Activated B cell treated with CpG ODN at 0.5 μM for 24 hours (primary cell): ENCODE measurements at regions not wholly inside any gene's neighbourhood (a gene's known extent, or its start where the extent isn't known, plus 50 kb on each side); places are given as distances from the start of the nearest gene placed in this dataset.

Experiments
- ATAC-seq: fragments of 200-7000 bp; cut with Tn5 transposase; one replicate; pipeline ENCODE4 v1.10.0; 2021; ENCODE audit warnings: low read depth, mild to moderate bottlenecking, moderate library complexity
- CTCF ChIA-PET: fragments of 350-600 bp; sonication (Branson Sonifier 250); formaldehyde crosslinking; loops from one replicate; lab custom pipeline; 2021; ENCODE audit warnings: antibody characterized with exemption; lab: Charles Lee
- POLR2A ChIA-PET: fragments of 350-600 bp; sonication (Branson Sonifier 250); formaldehyde crosslinking; loops from one replicate; lab custom pipeline; 2021; ENCODE audit warnings: antibody characterized with exemption; lab: Charles Lee
- DNase-seq: peaks from one replicate; pipeline ENCODE4 v3.0.0; 2022
- H3K27ac Mint-ChIP-seq: one replicate; pipeline ENCODE4 v1.8.0; 2020; ENCODE audit warnings: mixed read lengths
- H3K27me3 Mint-ChIP-seq: one replicate; pipeline ENCODE4 v1.8.0; 2021; ENCODE audit warnings: mixed read lengths
- H3K36me3 Mint-ChIP-seq: one replicate; pipeline ENCODE4 v1.8.0; 2021; ENCODE audit warnings: low read depth, mixed read lengths
- H3K4me1 Mint-ChIP-seq: one replicate; pipeline ENCODE4 v1.8.0; 2021; ENCODE audit warnings: mixed read lengths
- H3K4me3 Mint-ChIP-seq: one replicate; pipeline ENCODE4 v1.8.0; 2020; ENCODE audit warnings: mild to moderate bottlenecking, mixed read lengths
- H3K9me3 Mint-ChIP-seq: one replicate; pipeline ENCODE4 v1.8.0; 2020; ENCODE audit warnings: mixed read lengths
- CTCF ChIP-seq: fragments of 200-600 bp; IDR thresholded peaks from one replicate; pipeline ENCODE4 v1.8.0; 2022; ENCODE audit warnings: antibody characterized with exemption, mild to moderate bottlenecking
- intact Hi-C: fragments of 100-400 bp; cut with micrococcal nuclease; formaldehyde crosslinking; loops from one replicate; pipeline ENCODE4 v1.15.1; 2024

- POLR2A ChIA-PET = interaction anchor here (1.0 kb wide), 1 partner anchor 155 kb away, joined by 3 read pairs; no protein-coding TSS in a partner anchor
Observed at GRCh38 chr14:22071006-22071405, 397.4 kb upstream of the OR4E1 start.

DNA sequence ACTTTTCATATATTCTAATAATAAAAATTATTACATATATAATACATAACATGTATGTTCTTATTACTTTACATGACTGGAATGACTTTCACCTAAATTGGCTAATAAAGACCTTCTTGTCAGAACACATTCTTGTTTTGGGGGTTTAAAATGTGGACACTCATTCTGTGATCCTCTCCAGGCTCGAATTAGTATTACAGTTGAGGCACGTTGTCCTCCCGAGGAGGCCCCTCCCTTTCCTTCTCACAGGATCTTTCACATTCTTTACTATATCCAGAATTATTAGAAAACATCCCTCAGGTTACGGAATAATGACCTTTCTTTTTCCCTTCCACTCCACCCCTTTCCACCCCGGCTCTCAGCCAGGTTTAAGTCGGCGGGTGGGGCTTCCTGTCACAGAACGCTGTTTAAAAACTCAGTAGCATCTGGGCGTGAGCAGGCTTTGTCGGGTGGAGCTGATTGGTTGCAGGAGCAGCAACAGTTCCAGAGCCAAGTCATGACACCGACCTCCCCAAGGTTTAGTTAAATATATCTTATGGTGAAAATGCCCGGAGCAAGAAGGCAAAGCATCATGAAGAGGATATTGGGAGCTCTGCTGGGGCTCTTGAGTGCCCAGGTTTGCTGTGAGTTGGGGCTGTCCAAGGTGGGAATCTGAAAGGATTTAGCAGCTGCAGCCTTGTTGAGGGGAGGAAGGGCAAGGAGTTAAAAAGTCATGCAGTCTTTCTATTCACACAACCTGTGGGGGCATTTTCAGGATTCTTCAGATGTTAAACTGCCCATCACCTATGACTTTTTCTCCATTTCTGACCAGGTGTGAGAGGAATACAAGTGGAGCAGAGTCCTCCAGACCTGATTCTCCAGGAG is 396.7 kb upstream of the OR4E1 start:
- ATAC-seq = peak; percentile 26
- Mint-ChIP-seq H3K4me1 (peaks cover 23% of the 10 kb centered on the region), H3K4me3 (peak overlapping the region; percentile 55), H3K9me3 (no peaks in the 10 kb centered on the region), H3K27me3 (peaks cover 52% of the 10 kb centered on the region), H3K27ac (no peak overlapping the region), H3K36me3 (no peaks in the 10 kb centered on the region)
- DNase-seq = peak; percentile 16
- no peak for TF ChIP-seq CTCF
- intact Hi-C loops = loop anchor here (1.0 to 10.0 kb wide), 2 partner anchors 23 to 766 kb away; no protein-coding TSS in a partner anchor
- CTCF ChIA-PET = interaction anchor here (1.0 kb wide), 1 partner anchor 152 kb away, joined by 3 read pairs; no protein-coding TSS in a partner anchor
- POLR2A ChIA-PET = interaction anchor here (1.0 kb wide), 1 partner anchor 156 kb away, joined by 3 read pairs; no protein-coding TSS in a partner anchor

More at GRCh38 chr14:22071006-22071405, 397.4 kb upstream of the OR4E1 start:
- CTCF ChIA-PET = interaction anchor here (0.9 to 1.0 kb wide), 2 partner anchors 15 to 153 kb away, joined by 3 to 4 read pairs; no protein-coding TSS in a partner anchor
- H3K4me1 Mint-ChIP-seq = peaks cover 22% of the 10 kb centered on the region
- no peaks in the 10 kb centered on the region for H3K36me3 Mint-ChIP-seq
- H3K4me3 Mint-ChIP-seq = peak overlapping the region; percentile 55
- DNase-seq = peak; percentile 46
- H3K27me3 Mint-ChIP-seq = peaks cover 49% of the 10 kb centered on the region
- peak overlapping the region; percentile 38 for H3K27ac Mint-ChIP-seq
- no peaks in the 10 kb centered on the region for H3K9me3 Mint-ChIP-seq
- TF ChIP-seq CTCF = no peak
- peak; percentile 95 for ATAC-seq
- intact Hi-C loops = loop anchor here (10.0 kb wide), 1 partner anchor 766 kb away; no protein-coding TSS in a partner anchor

- POLR2A ChIA-PET = no interaction called here
- TF ChIP-seq CTCF = no peak
- Mint-ChIP-seq H3K4me3 (no peak overlapping the region), H3K9me3 (no peaks in the 10 kb centered on the region), H3K27ac (no peak overlapping the region), H3K36me3 (no peaks in the 10 kb centered on the region), H3K27me3 (peaks cover 61% of the 10 kb centered on the region), H3K4me1 (peaks cover 6% of the 10 kb centered on the region)
- ATAC-seq (no peak), DNase-seq (no peak)
- CTCF ChIA-PET = no interaction called here
- intact Hi-C loops = no loop called here
Observed at GRCh38 chr14:22065347-22065746, 391.7 kb upstream of the OR4E1 start.

DNA sequence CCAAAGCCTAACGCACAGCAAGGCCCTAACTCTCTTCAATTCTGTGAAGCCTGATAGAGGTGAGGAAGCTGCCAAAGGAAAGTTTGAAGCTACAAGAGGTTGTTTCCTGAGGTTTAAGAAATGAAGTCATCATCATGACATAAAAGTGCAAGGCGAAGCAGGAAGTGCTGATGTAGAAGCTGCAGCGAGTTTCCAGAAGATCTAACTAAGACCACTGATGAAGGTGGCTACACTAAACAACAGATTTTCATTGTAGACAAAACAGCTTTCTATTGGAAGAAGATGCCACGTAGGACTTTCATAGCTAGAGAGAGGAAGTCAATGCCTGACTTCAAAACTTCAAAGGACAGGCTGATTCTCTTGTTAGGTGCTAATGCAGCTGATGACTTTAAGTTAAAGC is 385.6 kb upstream of the OR4E1 start:
- ChIA-PET CTCF (no interaction called here), POLR2A (no interaction called here)
- ATAC-seq (no peak), DNase-seq (no peak)
- Mint-ChIP-seq H3K27me3 (peaks cover 41% of the 10 kb centered on the region), H3K36me3 (no peaks in the 10 kb centered on the region), H3K9me3 (peaks cover 10% of the 10 kb centered on the region), H3K27ac (no peak overlapping the region), H3K4me1 (no peaks in the 10 kb centered on the region), H3K4me3 (no peak overlapping the region)
- TF ChIP-seq CTCF = no peak
- intact Hi-C loops = no loop called here

DNA sequence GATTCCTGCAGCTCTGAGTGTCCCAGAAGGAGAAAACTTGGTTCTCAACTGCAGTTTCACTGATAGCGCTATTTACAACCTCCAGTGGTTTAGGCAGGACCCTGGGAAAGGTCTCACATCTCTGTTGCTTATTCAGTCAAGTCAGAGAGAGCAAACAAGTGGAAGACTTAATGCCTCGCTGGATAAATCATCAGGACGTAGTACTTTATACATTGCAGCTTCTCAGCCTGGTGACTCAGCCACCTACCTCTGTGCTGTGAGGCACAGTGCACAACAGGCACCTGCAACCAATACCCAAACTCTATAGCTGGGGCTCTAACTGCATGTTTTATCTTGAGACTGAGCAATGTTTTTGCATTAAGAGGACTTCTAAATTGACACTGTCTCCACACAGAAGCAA is 379.2 kb upstream of the OR4E1 start:
- Mint-ChIP-seq H3K9me3 (no peaks in the 10 kb centered on the region), H3K36me3 (no peaks in the 10 kb centered on the region), H3K27ac (no peak overlapping the region), H3K27me3 (peaks cover 55% of the 10 kb centered on the region), H3K4me3 (no peak overlapping the region), H3K4me1 (no peaks in the 10 kb centered on the region)
- POLR2A ChIA-PET = no interaction called here
- DNase-seq (no peak), ATAC-seq (no peak)
- TF ChIP-seq CTCF = no peak
- CTCF ChIA-PET = interaction anchor here (0.9 kb wide), 2 partner anchors 11 to 12 kb away, joined by 3 read pairs; no protein-coding TSS in a partner anchor
- intact Hi-C loops = no loop called here
